ENCODE measurements at regions not wholly inside any gene's neighbourhood (a gene's known extent, or its start where the extent isn't known, plus 50 kb on each side); places are given as distances from the start of the nearest gene placed in this dataset.

GRCh38 chr6:68339488-68340131 lies 295.5 kb upstream of the ADGRB3 start:
- no peak for TF ChIP-seq CTCF (IDR thresholded peaks at IDR 0.05; ENCODE audit: extremely low read depth, missing control alignments)
- no peak for DNase-seq (ENCODE audit: low spot score)

GRCh38 chr6:68333442-68333841 lies 301.6 kb upstream of the ADGRB3 start:
- no peak for DNase-seq (ENCODE audit: low spot score)
- TF ChIP-seq CTCF (IDR thresholded peaks at IDR 0.05; ENCODE audit: extremely low read depth, missing control alignments): no peak

GRCh38 chr6:68328156-68328555 lies 306.9 kb upstream of the ADGRB3 start:
- no peak for DNase-seq (ENCODE audit: low spot score)
- no peak for TF ChIP-seq CTCF (IDR thresholded peaks at IDR 0.05; ENCODE audit: extremely low read depth, missing control alignments)

- TF ChIP-seq CTCF (IDR thresholded peaks at IDR 0.05; ENCODE audit: extremely low read depth, missing control alignments): no peak
- DNase-seq (ENCODE audit: low spot score): no peak
These were observed 308.3 kb upstream of the ADGRB3 start for GRCh38 chr6:68326762-68327161.

- TF ChIP-seq CTCF (IDR thresholded peaks at IDR 0.05; ENCODE audit: extremely low read depth, missing control alignments): no peak
- no peak for DNase-seq (ENCODE audit: low spot score)
These were observed 317.7 kb upstream of the ADGRB3 start for GRCh38 chr6:68317366-68317765.

GRCh38 chr6:68313911-68314310 lies 321.2 kb upstream of the ADGRB3 start:
- no peak for TF ChIP-seq CTCF (IDR thresholded peaks at IDR 0.05; ENCODE audit: extremely low read depth, missing control alignments)
- DNase-seq (ENCODE audit: low spot score): no peak

GRCh38 chr6:68307301-68307700 lies 327.8 kb upstream of the ADGRB3 start:
- DNase-seq (ENCODE audit: low spot score): no peak
- TF ChIP-seq CTCF (IDR thresholded peaks at IDR 0.05; ENCODE audit: extremely low read depth, missing control alignments): no peak

Data from GM20000 (cell line).